HCT116 (cell line): ENCODE measurements at regions not wholly inside any gene's neighbourhood (a gene's known extent, or its start where the extent isn't known, plus 50 kb on each side); places are given as distances from the start of the nearest gene placed in this dataset.
"Not testable (repeated sequence)": the region's sequence is repeated elsewhere in the genome, so short reads cannot be mapped to it uniquely, and the experiment has no call there.

ENCODE experiments used
- ATAC-seq: fragments of 200-7000 bp; cut with Tn5 transposase; 2 replicates; pipeline ENCODE4 v1.9.1; 2020; ENCODE audit warnings: mild to moderate bottlenecking, moderate library complexity
- BruUV-seq: library from RNA; stranded (reverse); fragments of 400-500 nt; replicated peaks from 2 replicates; lab custom pipeline; 2021; lab: Mats Ljungman, UMichigan
- CTCF ChIA-PET: fragments of 300-600 bp; sonication (Branson Sonifier 250); formaldehyde crosslinking; loops from one replicate; lab custom pipeline; 2021; ENCODE audit warnings: antibody characterized with exemption; lab: Charles Lee
- POLR2A ChIA-PET: fragments of 300-600, 350-600 bp; sonication (Branson Sonifier 250); formaldehyde crosslinking; loops from one replicate; lab custom pipeline; 2021; ENCODE audit warnings: antibody characterized with exemption; lab: Charles Lee
- RAD21 ChIA-PET, 2 experiments: fragments of 300-600 bp; sonication (Branson Sonifier 250); formaldehyde crosslinking; loops; one replicate each; lab custom pipeline; 2023; ENCODE audit warnings: low total read pairs in 2 of 2; ENCODE audit not compliant: uncharacterized antibody in 2 of 2, unreplicated experiment in 2 of 2, low non-redundant PET in 1 of 2; lab: Charles Lee
- DNase-seq: peaks from one replicate; pipeline ENCODE4 v3.0.0-alpha.2; 2010; ENCODE audit warnings: low read depth, low spot score
- H2AFZ ChIP-seq: fragments of 200-600 bp; shearing (Covaris generic), sonication (generic); 2 replicates; pipeline ENCODE4 v1.6.1; 2017; ENCODE audit warnings: low read depth, mixed run types, mixed read lengths, antibody characterized with exemption, low read length; ENCODE audit not compliant: poor library complexity, severe bottlenecking
- H3K27ac ChIP-seq: 2 replicates; pipeline ENCODE4 v1.5.1; 2012; ENCODE audit warnings: low read depth, low read length
- H3K27me3 ChIP-seq: fragments of 200-600 bp; sonication (generic); 2 replicates; pipeline ENCODE4 v1.6.1; 2016; ENCODE audit warnings: mixed run types, low read length, mixed read lengths; ENCODE audit not compliant: insufficient read depth
- H3K36me3 ChIP-seq, 2 experiments: fragments of 200-500 bp in 1 of 2; fragments of 200-600 bp in 1 of 2; sonication (Bioruptor generic) in 1 of 2; sonication (generic) in 1 of 2; 2 replicates each; pipeline versions ENCODE4 v1.5.1 to v1.6.1; 2014 to 2016; ENCODE audit warnings: low read length in 2 of 2, inconsistent platforms in 1 of 2, mixed read lengths in 1 of 2, mixed run types in 1 of 2; ENCODE audit not compliant: insufficient read depth in 2 of 2, control insufficient read depth in 1 of 2
- H3K4me1 ChIP-seq, 2 experiments: fragments of 200-600 bp in 1 of 2; sonication (generic) in 1 of 2; 2 replicates each; pipeline versions ENCODE4 v1.5.1 to v1.6.1; 2012 to 2017; ENCODE audit warnings: low read length in 2 of 2, inconsistent platforms in 1 of 2, mild to moderate bottlenecking in 1 of 2, mixed read lengths in 1 of 2, mixed run types in 1 of 2, moderate library complexity in 1 of 2; ENCODE audit not compliant: insufficient read depth in 2 of 2, control insufficient read depth in 1 of 2
- H3K4me2 ChIP-seq: fragments of 200-600 bp; sonication (generic); 2 replicates; pipeline ENCODE4 v1.6.1; 2017; ENCODE audit warnings: mixed run types, low read length, mixed read lengths
- H3K4me3 ChIP-seq, 2 experiments: fragments of 200-600 bp in 1 of 2; sonication (generic) in 1 of 2; replicated peaks in 1 of 2; 2 replicates each; pipeline ENCODE4 v1.5.1; 2011 to 2016; ENCODE audit warnings: low read length in 2 of 2, control low read depth in 1 of 2, low read depth in 1 of 2, mild to moderate bottlenecking in 1 of 2, mixed read lengths in 1 of 2, mixed run types in 1 of 2
- H3K79me2 ChIP-seq: fragments of 200-600 bp; sonication (generic); 2 replicates; pipeline ENCODE4 v1.6.1; 2017; ENCODE audit warnings: mild to moderate bottlenecking, mixed run types, low read length, moderate library complexity, mixed read lengths; ENCODE audit not compliant: insufficient read depth
- H3K9ac ChIP-seq: fragments of 200-600 bp; sonication (generic); 2 replicates; pipeline ENCODE4 v1.6.1; 2016; ENCODE audit warnings: low read length, mixed read lengths
- H3K9me2 ChIP-seq: fragments of 200-600 bp; sonication (generic), shearing (Covaris generic); 2 replicates; pipeline ENCODE4 v1.6.1; 2017; ENCODE audit warnings: mixed run types, mild to moderate bottlenecking, moderate library complexity; ENCODE audit not compliant: insufficient read depth
- H3K9me3 ChIP-seq, 2 experiments: fragments of 200-500 bp in 1 of 2; fragments of 200-600 bp in 1 of 2; sonication (Bioruptor generic) in 1 of 2; sonication (generic) in 1 of 2; 2 replicates each; pipeline ENCODE4 v1.6.1; 2014 to 2017; ENCODE audit warnings: low read length in 2 of 2, mixed read lengths in 2 of 2, inconsistent platforms in 1 of 2, low read depth in 1 of 2, mild to moderate bottlenecking in 1 of 2, mixed run types in 1 of 2, moderate library complexity in 1 of 2; ENCODE audit not compliant: control insufficient read depth in 1 of 2, insufficient read depth in 1 of 2
- H4K20me1 ChIP-seq: fragments of 200-600 bp; sonication (generic), shearing (Covaris generic); 2 replicates; pipeline ENCODE4 v1.6.1; 2017; ENCODE audit warnings: mixed run types, mild to moderate bottlenecking, moderate library complexity; ENCODE audit not compliant: insufficient read depth
- EGR1 ChIP-seq: IDR thresholded peaks from 2 replicates; pipeline ENCODE4 v1.6.1; 2012; ENCODE audit warnings: low read depth
- EZH2phosphoT487 ChIP-seq: fragments of 200-600 bp; IDR thresholded peaks from 2 replicates; pipeline ENCODE4 v1.6.1; 2018; ENCODE audit warnings: antibody characterized with exemption, borderline replicate concordance
- JUND ChIP-seq: IDR thresholded peaks from 2 replicates; pipeline ENCODE4 v1.6.1; 2012
- MAX ChIP-seq: IDR thresholded peaks from 2 replicates; pipeline ENCODE4 v1.6.1; 2012
- REST ChIP-seq: IDR thresholded peaks from 2 replicates; pipeline ENCODE4 v1.6.1; 2012; ENCODE audit warnings: low read depth
- ZBTB33 ChIP-seq: IDR thresholded peaks from 2 replicates; pipeline ENCODE4 v1.6.1; 2011; ENCODE audit warnings: mild to moderate bottlenecking, low read length, moderate library complexity; ENCODE audit not compliant: insufficient replicate concordance; ENCODE audit errors: extremely low read depth
- ZFX ChIP-seq: fragments of 450-650 bp; IDR thresholded peaks from 2 replicates; pipeline ENCODE4 v1.6.1; 2017
- ZNF274 ChIP-seq: fragments of 200-500 bp; sonication (Bioruptor generic); IDR thresholded peaks from 2 replicates; pipeline ENCODE4 v1.6.1; 2014; ENCODE audit warnings: mild to moderate bottlenecking, low read depth, low read length, inconsistent platforms
- intact Hi-C: fragments of 100-400 bp; cut with micrococcal nuclease; formaldehyde crosslinking; loops from 2 replicates; pipeline ENCODE4 v1.10.0; 2022

- TF ChIP-seq ZBTB33, result no peak
- TF ChIP-seq MAX, result no peak
- no peak for TF ChIP-seq ZNF274
- TF ChIP-seq EGR1, result no peak
- no peak for TF ChIP-seq ZFX
- no peak for TF ChIP-seq EZH2phosphoT487
- TF ChIP-seq REST, result no peak
- TF ChIP-seq JUND, result no peak
These were observed 272.2 kb upstream of the NR2F2 start (continued) for GRCh38 chr15:96058103-96058851.

- RAD21 ChIA-PET, H3K9ac ChIP-seq, H3K27ac ChIP-seq, H2AFZ ChIP-seq, H3K9me2 ChIP-seq, H3K9me3 ChIP-seq, H3K4me2 ChIP-seq, BruUV-seq, CTCF ChIA-PET, POLR2A ChIA-PET, H3K79me2 ChIP-seq, intact Hi-C loops, H3K27me3 ChIP-seq, DNase-seq, H3K36me3 ChIP-seq, H3K4me1 ChIP-seq, H4K20me1 ChIP-seq, H3K4me3 ChIP-seq, ATAC-seq: not testable (repeated sequence)
These were observed 271.7 kb upstream of the NR2F2 start for GRCh38 chr15:96058852-96059103.

GRCh38 chr15:96060591-96060990 is 269.9 kb upstream of the NR2F2 start:
- H3K9me2 ChIP-seq, H4K20me1 ChIP-seq, CTCF ChIA-PET, DNase-seq, BruUV-seq, H3K27me3 ChIP-seq, RAD21 ChIA-PET, ATAC-seq, POLR2A ChIA-PET, intact Hi-C loops, H3K4me1 ChIP-seq, H3K4me3 ChIP-seq, H3K9me3 ChIP-seq, H3K9ac ChIP-seq, H2AFZ ChIP-seq, H3K79me2 ChIP-seq, H3K27ac ChIP-seq, H3K4me2 ChIP-seq, H3K36me3 ChIP-seq: not testable (repeated sequence)
